Suppressor macrophage (primary cell): ENCODE measurements at regions not wholly inside any gene's neighbourhood (a gene's known extent, or its start where the extent isn't known, plus 50 kb on each side); places are given as distances from the start of the nearest gene placed in this dataset.

Experiments
- DNase-seq, 4 experiments: peaks; one replicate each; pipeline ENCODE4 v3.0.0-alpha.2; 2020 to 2022

GRCh38 chr12:34526946-34527345 is 504.6 kb downstream of the ALG10 start:
- no peak for DNase-seq

- DNase-seq: no peak
Observed at GRCh38 chr12:34547276-34547675, 525.0 kb downstream of the ALG10 start.

- DNase-seq: no peak
Observed at GRCh38 chr12:34591966-34592365, 569.7 kb downstream of the ALG10 start.

GRCh38 chr12:34595749-34596733 is 573.7 kb downstream of the ALG10 start:
- no peak for DNase-seq

- no peak for DNase-seq
Observed at GRCh38 chr12:34597548-34598351, 575.5 kb downstream of the ALG10 start.

GRCh38 chr12:34598352-34598827 is 576.1 kb downstream of the ALG10 start:
- DNase-seq: no peak

- no peak for DNase-seq
Observed at GRCh38 chr12:34598851-34599529, 576.7 kb downstream of the ALG10 start.

GRCh38 chr12:34599530-34600513 is 577.5 kb downstream of the ALG10 start:
- no peak for DNase-seq

- DNase-seq: no peak
Observed at GRCh38 chr12:34600592-34601462, 578.5 kb downstream of the ALG10 start.

- no peak for DNase-seq
Observed at GRCh38 chr12:34601689-34602088, 579.4 kb downstream of the ALG10 start.

- DNase-seq: no peak
Observed at GRCh38 chr12:34602213-34602940, 580.1 kb downstream of the ALG10 start.

GRCh38 chr12:34603382-34604035 is 581.2 kb downstream of the ALG10 start:
- no peak for DNase-seq

- DNase-seq: no peak
Observed at GRCh38 chr12:34604227-34604626, 581.9 kb downstream of the ALG10 start.

GRCh38 chr12:34604631-34605509 is 582.6 kb downstream of the ALG10 start:
- DNase-seq: no peak

GRCh38 chr12:34605510-34605887 is 583.2 kb downstream of the ALG10 start:
- no peak for DNase-seq

- DNase-seq: no peak
Observed at GRCh38 chr12:34605955-34606748, 583.9 kb downstream of the ALG10 start.
